ENCODE measurements at regions not wholly inside any gene's neighbourhood (a gene's known extent, or its start where the extent isn't known, plus 50 kb on each side); places are given as distances from the start of the nearest gene placed in this dataset.

DNA sequence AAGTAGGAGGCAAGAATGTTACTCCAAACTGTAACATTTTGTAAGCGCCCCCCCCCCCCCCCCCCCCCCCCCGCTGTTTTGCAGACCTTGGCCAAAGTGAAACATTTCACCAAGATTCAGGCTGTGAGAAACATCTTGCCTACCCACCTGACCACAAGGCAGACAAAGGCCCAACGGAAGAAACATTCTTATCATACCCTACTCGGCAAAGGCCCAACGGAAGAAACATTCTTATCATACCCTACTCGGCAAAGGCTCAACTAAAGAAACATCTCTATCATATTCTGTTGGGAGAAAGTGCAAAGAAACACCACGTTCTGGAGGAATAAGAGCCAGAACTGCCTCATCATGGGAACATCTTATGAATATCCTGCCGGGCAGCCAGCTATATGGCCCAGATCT, 117.1 kb downstream of the JRKL start:
- Histone ChIP-seq H3K4me3 (no peak overlapping the region), H3K4me1 (no peaks in the 10 kb centered on the region), H3K27me3 (ENCODE audit: low read depth) (no peaks in the 10 kb centered on the region), H3K36me3 (no peaks in the 10 kb centered on the region), H3K9me3 (no peaks in the 10 kb centered on the region), H3K27ac (no peak overlapping the region)
- intact Hi-C loops (cut with DNase I), result no loop called here
- TF ChIP-seq, protein P1, sequence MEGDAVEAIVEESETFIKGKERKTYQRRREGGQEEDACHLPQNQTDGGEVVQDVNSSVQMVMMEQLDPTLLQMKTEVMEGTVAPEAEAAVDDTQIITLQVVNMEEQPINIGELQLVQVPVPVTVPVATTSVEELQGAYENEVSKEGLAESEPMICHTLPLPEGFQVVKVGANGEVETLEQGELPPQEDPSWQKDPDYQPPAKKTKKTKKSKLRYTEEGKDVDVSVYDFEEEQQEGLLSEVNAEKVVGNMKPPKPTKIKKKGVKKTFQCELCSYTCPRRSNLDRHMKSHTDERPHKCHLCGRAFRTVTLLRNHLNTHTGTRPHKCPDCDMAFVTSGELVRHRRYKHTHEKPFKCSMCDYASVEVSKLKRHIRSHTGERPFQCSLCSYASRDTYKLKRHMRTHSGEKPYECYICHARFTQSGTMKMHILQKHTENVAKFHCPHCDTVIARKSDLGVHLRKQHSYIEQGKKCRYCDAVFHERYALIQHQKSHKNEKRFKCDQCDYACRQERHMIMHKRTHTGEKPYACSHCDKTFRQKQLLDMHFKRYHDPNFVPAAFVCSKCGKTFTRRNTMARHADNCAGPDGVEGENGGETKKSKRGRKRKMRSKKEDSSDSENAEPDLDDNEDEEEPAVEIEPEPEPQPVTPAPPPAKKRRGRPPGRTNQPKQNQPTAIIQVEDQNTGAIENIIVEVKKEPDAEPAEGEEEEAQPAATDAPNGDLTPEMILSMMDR (IDR thresholded peaks at IDR 0.05), result no peak
- no peak for ATAC-seq
- DNase-seq, result no peak

DNA sequence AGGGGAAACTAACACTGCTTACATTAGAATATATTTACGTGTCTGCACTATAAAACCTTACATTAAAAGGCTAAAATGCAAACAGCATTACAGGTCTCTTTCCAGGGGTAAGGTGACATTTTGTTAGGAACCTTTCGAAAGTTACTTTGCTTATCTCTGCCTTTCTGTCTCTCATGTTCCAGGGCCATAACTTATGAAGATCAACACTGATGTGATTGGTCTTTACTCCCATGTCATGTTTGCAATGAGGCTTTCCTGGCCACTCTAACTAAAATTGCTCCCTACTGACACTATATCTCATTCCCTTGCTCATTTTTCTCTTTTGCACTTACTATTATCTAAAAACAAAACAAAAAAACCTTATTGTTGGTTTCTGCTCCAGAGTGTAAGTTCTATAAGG, 119.0 kb downstream of the JRKL start:
- H3K27me3 ChIP-seq (ENCODE audit: low read depth), result no peaks in the 10 kb centered on the region
- no peaks in the 10 kb centered on the region for H3K4me1 ChIP-seq
- H3K27ac ChIP-seq, result no peak overlapping the region
- ATAC-seq, result no peak
- H3K4me3 ChIP-seq, result no peak overlapping the region
- intact Hi-C loops (cut with DNase I), result no loop called here
- no peaks in the 10 kb centered on the region for H3K36me3 ChIP-seq
- no peaks in the 10 kb centered on the region for H3K9me3 ChIP-seq
- no peak for DNase-seq
- TF ChIP-seq, protein P1 (IDR thresholded peaks at IDR 0.05), result no peak

DNA sequence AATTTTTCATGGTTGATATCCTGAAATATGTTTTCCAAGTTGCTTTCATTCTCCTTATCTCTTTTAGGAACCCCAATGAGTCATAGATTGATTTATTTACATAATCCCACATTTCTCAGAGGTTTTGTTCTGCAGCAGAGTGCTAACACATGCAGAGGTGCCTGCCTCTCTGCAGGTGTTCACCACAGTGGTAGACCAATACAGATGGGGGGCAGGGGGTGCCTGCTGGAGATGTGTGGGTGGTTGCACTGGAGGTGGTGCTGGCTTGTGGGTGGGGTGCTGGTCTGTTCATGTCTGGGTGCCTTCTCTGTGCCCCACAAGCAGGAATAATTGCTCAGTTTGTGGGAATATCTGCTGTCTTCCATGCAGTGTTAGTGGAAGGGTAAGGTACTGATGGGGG, 131.1 kb downstream of the JRKL start:
- Histone ChIP-seq H3K27me3 (ENCODE audit: low read depth) (no peaks in the 10 kb centered on the region), H3K4me1 (no peaks in the 10 kb centered on the region), H3K36me3 (no peaks in the 10 kb centered on the region), H3K27ac (no peak overlapping the region), H3K9me3 (no peaks in the 10 kb centered on the region), H3K4me3 (no peak overlapping the region)
- intact Hi-C loops (cut with DNase I), result no loop called here
- no peak for ATAC-seq
- TF ChIP-seq, protein P1 (IDR thresholded peaks at IDR 0.05), result no peak
- DNase-seq, result no peak

DNA sequence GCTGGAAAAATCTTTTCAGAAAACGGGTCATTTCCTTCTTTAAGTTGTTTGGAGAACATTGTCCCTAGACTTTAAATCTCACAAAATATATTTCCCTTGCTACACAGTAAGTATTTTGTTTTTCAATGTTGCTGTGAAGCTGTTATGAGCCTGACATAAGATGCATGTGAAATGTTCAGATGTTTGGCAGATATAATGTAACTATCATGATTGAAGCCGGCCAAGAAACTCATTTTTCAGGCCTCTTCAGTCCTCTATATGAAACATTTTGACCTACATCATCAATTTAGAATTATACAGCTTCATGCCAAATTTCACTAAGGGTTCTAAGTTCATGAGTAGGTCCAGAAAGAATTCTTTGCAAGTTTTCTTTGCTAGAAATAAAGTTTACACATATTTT, 133.8 kb downstream of the JRKL start:
- no peak for DNase-seq
- no peaks in the 10 kb centered on the region for H3K36me3 ChIP-seq
- no peak overlapping the region for H3K4me3 ChIP-seq
- ATAC-seq, result no peak
- no peaks in the 10 kb centered on the region for H3K4me1 ChIP-seq
- H3K27ac ChIP-seq, result no peak overlapping the region
- H3K27me3 ChIP-seq (ENCODE audit: low read depth), result no peaks in the 10 kb centered on the region
- intact Hi-C loops (cut with DNase I), result no loop called here
- H3K9me3 ChIP-seq, result no peaks in the 10 kb centered on the region
- TF ChIP-seq, protein P1 (IDR thresholded peaks at IDR 0.05), result no peak

DNA sequence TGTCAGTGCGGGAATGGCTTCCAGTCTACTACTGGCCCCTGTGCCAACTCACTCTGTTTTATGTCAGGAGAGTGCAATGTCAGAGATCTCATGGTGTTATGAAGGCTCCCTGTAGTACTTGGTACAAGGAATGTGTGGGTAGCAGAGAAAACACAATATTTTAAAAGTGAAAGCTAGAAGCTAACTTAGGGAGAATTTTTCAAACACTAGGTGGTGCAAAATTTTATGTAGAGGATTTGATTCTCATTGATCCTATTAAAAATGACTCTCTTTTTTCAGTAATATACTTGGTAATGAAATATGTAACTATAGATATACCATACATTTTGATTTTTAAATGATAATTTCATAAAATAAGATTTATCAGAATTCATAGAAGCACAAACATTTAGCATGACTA, 134.7 kb downstream of the JRKL start:
- H3K4me1 ChIP-seq, result no peaks in the 10 kb centered on the region
- no peak overlapping the region for H3K4me3 ChIP-seq
- DNase-seq, result no peak
- TF ChIP-seq, protein P1 (IDR thresholded peaks at IDR 0.05), result peak; percentile 7
- intact Hi-C loops (cut with DNase I), result no loop called here
- H3K27ac ChIP-seq, result no peak overlapping the region
- H3K27me3 ChIP-seq (ENCODE audit: low read depth), result no peaks in the 10 kb centered on the region
- ATAC-seq, result no peak
- no peaks in the 10 kb centered on the region for H3K9me3 ChIP-seq
- no peaks in the 10 kb centered on the region for H3K36me3 ChIP-seq

DNA sequence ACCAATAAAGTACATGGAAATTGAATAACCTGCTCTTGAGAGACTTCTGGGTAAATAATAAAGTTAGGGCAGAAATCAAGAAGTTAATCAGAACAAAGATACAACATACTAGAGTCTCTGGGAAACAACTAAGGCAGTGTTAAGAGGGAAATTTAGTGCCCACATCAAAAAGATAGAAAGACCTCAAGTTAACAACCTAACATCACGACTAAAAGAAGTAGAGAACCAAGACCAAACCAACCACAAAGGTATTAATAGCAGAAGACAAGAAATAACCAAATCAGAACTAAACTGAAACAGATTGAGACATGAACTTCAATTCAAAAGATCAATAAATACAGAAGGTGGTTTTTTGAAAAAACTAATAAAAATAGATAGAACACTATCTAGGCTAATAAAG, 140.7 kb downstream of the JRKL start:
- no peaks in the 10 kb centered on the region for H3K9me3 ChIP-seq
- intact Hi-C loops (cut with DNase I), result no loop called here
- H3K27me3 ChIP-seq (ENCODE audit: low read depth), result no peaks in the 10 kb centered on the region
- TF ChIP-seq, protein P1 (IDR thresholded peaks at IDR 0.05), result no peak
- H3K27ac ChIP-seq, result no peak overlapping the region
- no peak overlapping the region for H3K4me3 ChIP-seq
- H3K36me3 ChIP-seq, result no peaks in the 10 kb centered on the region
- ATAC-seq (no peak), DNase-seq (no peak)
- no peaks in the 10 kb centered on the region for H3K4me1 ChIP-seq
